OCI-LY7 (cell line): ENCODE measurements at regions not wholly inside any gene's neighbourhood (a gene's known extent, or its start where the extent isn't known, plus 50 kb on each side); places are given as distances from the start of the nearest gene placed in this dataset.

ENCODE experiments used
- BruUV-seq: library from RNA; stranded (reverse); fragments of 400-500 nt; replicated peaks from 2 replicates; lab custom pipeline; 2021; lab: Mats Ljungman, UMichigan
- CTCF ChIA-PET: fragments of 300-600 bp; sonication (Branson Sonifier 250); formaldehyde crosslinking; loops from one replicate; lab custom pipeline; 2022; ENCODE audit warnings: antibody characterized with exemption; ENCODE audit not compliant: unreplicated experiment; lab: Charles Lee
- POLR2A ChIA-PET: fragments of 300-600 bp; sonication (Branson Sonifier 250); formaldehyde crosslinking; loops from one replicate; lab custom pipeline; 2022; ENCODE audit warnings: antibody characterized with exemption; lab: Charles Lee
- DNase-seq: peaks from one replicate; pipeline ENCODE4 v3.0.0-alpha.2; 2015; ENCODE audit warnings: low spot score
- H2AFZ ChIP-seq: fragments of 200-600 bp; sonication (generic), shearing (Covaris generic); 2 replicates; pipeline ENCODE4 v1.6.1; 2014; ENCODE audit warnings: mild to moderate bottlenecking, antibody characterized with exemption, low read length, moderate library complexity
- H3K27ac ChIP-seq: fragments of 200-600 bp; sonication (generic); 2 replicates; pipeline ENCODE4 v1.5.1; 2014; ENCODE audit warnings: mixed run types, low read depth, mild to moderate bottlenecking, moderate library complexity, low read length, inconsistent platforms; ENCODE audit not compliant: poor library complexity, severe bottlenecking
- H3K36me3 ChIP-seq: fragments of 200-600 bp; sonication (generic); 2 replicates; pipeline ENCODE4 v1.6.1; 2014; ENCODE audit warnings: mild to moderate bottlenecking, antibody characterized with exemption, low read length, moderate library complexity, mixed read lengths; ENCODE audit not compliant: insufficient read depth
- H3K4me1 ChIP-seq: fragments of 200-600 bp; sonication (generic); 2 replicates; pipeline ENCODE4 v1.5.1; 2014; ENCODE audit warnings: mild to moderate bottlenecking, low read length; ENCODE audit not compliant: insufficient read depth, poor library complexity, severe bottlenecking
- H3K4me2 ChIP-seq: fragments of 200-600 bp; sonication (generic); 2 replicates; pipeline ENCODE4 v1.6.1; 2014; ENCODE audit warnings: mild to moderate bottlenecking, low read length
- H3K4me3 ChIP-seq: fragments of 200-600 bp; sonication (generic); 2 replicates; pipeline ENCODE4 v1.5.1; 2014; ENCODE audit warnings: mild to moderate bottlenecking, low read depth, low read length; ENCODE audit not compliant: poor library complexity, severe bottlenecking
- H3K79me2 ChIP-seq: fragments of 200-600 bp; sonication (generic); 2 replicates; pipeline ENCODE4 v1.6.1; 2016; ENCODE audit warnings: low read depth, mild to moderate bottlenecking, low read length, moderate library complexity, mixed read lengths; ENCODE audit not compliant: insufficient read depth
- H3K9me2 ChIP-seq: fragments of 200-600 bp; sonication (generic); 2 replicates; pipeline ENCODE4 v1.6.1; 2016; ENCODE audit warnings: mild to moderate bottlenecking, low read length, mixed read lengths; ENCODE audit not compliant: insufficient read depth
- H3K9me3 ChIP-seq: fragments of 200-600 bp; sonication (generic); 2 replicates; pipeline ENCODE4 v1.6.1; 2014; ENCODE audit warnings: mild to moderate bottlenecking, mixed run types, low read length, mixed read lengths
- H4K20me1 ChIP-seq: fragments of 200-600 bp; sonication (generic); 2 replicates; pipeline ENCODE4 v1.6.1; 2014; ENCODE audit warnings: mild to moderate bottlenecking, antibody characterized with exemption, low read length, moderate library complexity, mixed read lengths; ENCODE audit not compliant: insufficient read depth
- CTCF ChIP-seq: fragments of 200-600 bp; sonication (generic); conservative IDR thresholded peaks from 2 replicates; pipeline ENCODE4 v1.5.1; 2014; ENCODE audit warnings: mild to moderate bottlenecking, antibody characterized with exemption, low read length, moderate library complexity, mixed read lengths
- EZH2phosphoT487 ChIP-seq: fragments of 200-600 bp; sonication (generic); IDR thresholded peaks from 2 replicates; pipeline ENCODE4 v1.6.1; 2018; ENCODE audit warnings: low read depth, borderline replicate concordance, mild to moderate bottlenecking, mixed run types, antibody characterized with exemption, low read length, moderate library complexity, mixed read lengths
- intact Hi-C: fragments of 100-400 bp; cut with micrococcal nuclease; formaldehyde crosslinking; loops from one replicate; pipeline ENCODE4 v1.10.0; 2022; ENCODE audit not compliant: unreplicated experiment

GRCh38 chr14:76937181-76938091 lies 91.1 kb downstream of the IRF2BPL start:
- TF ChIP-seq CTCF (no peak), EZH2phosphoT487 (no peak)
- POLR2A ChIA-PET, result interaction anchor here (0.6 kb wide), 1 partner anchor 18 kb away, joined by 3 read pairs; no protein-coding TSS in a partner anchor
- Histone ChIP-seq H3K79me2 (no peaks in the 10 kb centered on the region), H3K4me2 (no peak overlapping the region), H3K27ac (no peak overlapping the region), H3K9me3 (no peaks in the 10 kb centered on the region), H3K4me3 (no peak overlapping the region), H4K20me1 (no peaks in the 10 kb centered on the region), H3K4me1 (no peaks in the 10 kb centered on the region), H3K36me3 (no peaks in the 10 kb centered on the region), H3K9me2 (no peaks in the 10 kb centered on the region), H2AFZ (no peak overlapping the region)
- no peak for DNase-seq
- CTCF ChIA-PET, result interaction anchor here (0.6 kb wide), 1 partner anchor 128 kb away, joined by 4 read pairs; no protein-coding TSS in a partner anchor
- no TSS peak for BruUV-seq
- intact Hi-C loops, result no loop called here

- ChIA-PET POLR2A (interaction anchor here (0.5 to 0.9 kb wide), 3 partner anchors 16 to 47 kb away, joined by 3 to 6 read pairs (median 3); no protein-coding TSS in a partner anchor), CTCF (interaction anchor here (0.6 kb wide), 1 partner anchor 129 kb away, joined by 4 read pairs; no protein-coding TSS in a partner anchor)
- Histone ChIP-seq H3K4me3 (no peak overlapping the region), H3K4me1 (no peaks in the 10 kb centered on the region), H3K79me2 (no peaks in the 10 kb centered on the region), H2AFZ (no peak overlapping the region), H3K9me3 (no peaks in the 10 kb centered on the region), H3K9me2 (no peaks in the 10 kb centered on the region), H3K4me2 (no peak overlapping the region), H4K20me1 (no peaks in the 10 kb centered on the region), H3K27ac (no peak overlapping the region), H3K36me3 (no peaks in the 10 kb centered on the region)
- intact Hi-C loops, result no loop called here
- BruUV-seq, result no TSS peak
- no peak for DNase-seq
- no peak for TF ChIP-seq CTCF
- no peak for TF ChIP-seq EZH2phosphoT487
Measured at GRCh38 chr14:76936483-76936882, 92.0 kb downstream of the IRF2BPL start.

- Histone ChIP-seq H3K36me3 (no peaks in the 10 kb centered on the region), H3K9me2 (no peaks in the 10 kb centered on the region), H3K27ac (no peak overlapping the region), H4K20me1 (no peaks in the 10 kb centered on the region), H3K4me1 (no peaks in the 10 kb centered on the region), H3K9me3 (no peaks in the 10 kb centered on the region), H3K79me2 (no peaks in the 10 kb centered on the region), H3K4me2 (no peak overlapping the region), H3K4me3 (no peak overlapping the region), H2AFZ (no peak overlapping the region)
- intact Hi-C loops, result no loop called here
- BruUV-seq, result no TSS peak
- no peak for TF ChIP-seq EZH2phosphoT487
- TF ChIP-seq CTCF, result no peak
- no peak for DNase-seq
- ChIA-PET CTCF (no interaction called here), POLR2A (interaction anchor here (0.5 to 0.7 kb wide), 2 partner anchors 9 to 109 kb away, joined by 3 read pairs; no protein-coding TSS in a partner anchor)
Measured at GRCh38 chr14:76933515-76933914, 95.0 kb downstream of the IRF2BPL start.
